ENCODE measurements at regions not wholly inside any gene's neighbourhood (a gene's known extent, or its start where the extent isn't known, plus 50 kb on each side); places are given as distances from the start of the nearest gene placed in this dataset.

- no peak for TF ChIP-seq POLR2A (IDR thresholded peaks at IDR 0.05; ENCODE audit: low read depth)
- no peak for TF ChIP-seq CTCF (IDR thresholded peaks at IDR 0.05)
- TF ChIP-seq EP300 (IDR thresholded peaks at IDR 0.05), result no peak
- no peak for TF ChIP-seq POLR2AphosphoS5 (IDR thresholded peaks at IDR 0.05)
Observed at GRCh38 chr12:53838978-53839377, 87.2 kb upstream of the CISTR start.

Data from esophagus muscularis mucosa (tissue), 4 donors.